Lower leg skin (tissue), 3 donors: ENCODE measurements at regions not wholly inside any gene's neighbourhood (a gene's known extent, or its start where the extent isn't known, plus 50 kb on each side); places are given as distances from the start of the nearest gene placed in this dataset.

ENCODE experiments used
- POLR2A ChIP-seq, 2 donors: fragments of 450-650 bp; IDR thresholded peaks; one replicate each; pipeline ENCODE4 v1.6.1; 2016 to 2017; ENCODE audit warnings: antibody characterized with exemption in 2 of 2, mild to moderate bottlenecking in 1 of 2, moderate library complexity in 1 of 2
- TF ChIP-seq, protein P1 (sequence below), 3 donors: fragments of 450-650 bp; IDR thresholded peaks; one replicate each; pipeline ENCODE4 v1.5.1; 2016; ENCODE audit warnings: antibody characterized with exemption in 3 of 3, mild to moderate bottlenecking in 3 of 3, moderate library complexity in 2 of 3

GRCh38 chr9:70475211-70475610 lies 60.8 kb upstream of the KLF9 start:
- TF ChIP-seq, protein P1, sequence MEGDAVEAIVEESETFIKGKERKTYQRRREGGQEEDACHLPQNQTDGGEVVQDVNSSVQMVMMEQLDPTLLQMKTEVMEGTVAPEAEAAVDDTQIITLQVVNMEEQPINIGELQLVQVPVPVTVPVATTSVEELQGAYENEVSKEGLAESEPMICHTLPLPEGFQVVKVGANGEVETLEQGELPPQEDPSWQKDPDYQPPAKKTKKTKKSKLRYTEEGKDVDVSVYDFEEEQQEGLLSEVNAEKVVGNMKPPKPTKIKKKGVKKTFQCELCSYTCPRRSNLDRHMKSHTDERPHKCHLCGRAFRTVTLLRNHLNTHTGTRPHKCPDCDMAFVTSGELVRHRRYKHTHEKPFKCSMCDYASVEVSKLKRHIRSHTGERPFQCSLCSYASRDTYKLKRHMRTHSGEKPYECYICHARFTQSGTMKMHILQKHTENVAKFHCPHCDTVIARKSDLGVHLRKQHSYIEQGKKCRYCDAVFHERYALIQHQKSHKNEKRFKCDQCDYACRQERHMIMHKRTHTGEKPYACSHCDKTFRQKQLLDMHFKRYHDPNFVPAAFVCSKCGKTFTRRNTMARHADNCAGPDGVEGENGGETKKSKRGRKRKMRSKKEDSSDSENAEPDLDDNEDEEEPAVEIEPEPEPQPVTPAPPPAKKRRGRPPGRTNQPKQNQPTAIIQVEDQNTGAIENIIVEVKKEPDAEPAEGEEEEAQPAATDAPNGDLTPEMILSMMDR (IDR thresholded peaks at IDR 0.05), result no peak
- no peak for TF ChIP-seq POLR2A (IDR thresholded peaks at IDR 0.05)
